ENCODE measurements at regions not wholly inside any gene's neighbourhood (a gene's known extent, or its start where the extent isn't known, plus 50 kb on each side); places are given as distances from the start of the nearest gene placed in this dataset.

DNA sequence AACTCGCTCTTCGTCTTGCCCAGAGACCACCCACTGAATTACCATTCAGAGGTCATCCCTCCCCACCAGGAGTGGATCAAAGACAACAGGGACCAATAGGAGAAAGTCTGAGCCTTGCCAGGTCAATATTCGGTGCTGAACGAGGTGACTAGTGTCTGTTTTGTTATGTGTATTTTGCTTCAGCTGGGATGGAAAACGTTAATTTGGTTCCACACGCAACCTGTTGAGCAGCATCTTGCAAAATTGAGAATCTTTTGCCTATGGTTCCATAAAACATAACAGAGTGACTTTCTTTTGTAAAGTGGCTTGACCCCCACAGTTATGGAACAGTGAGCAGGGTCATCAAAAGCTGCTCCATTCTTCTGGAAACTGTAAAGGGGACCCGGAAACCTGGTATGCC is 168.4 kb downstream of the MSX2 start:
- TF ChIP-seq, protein P1, sequence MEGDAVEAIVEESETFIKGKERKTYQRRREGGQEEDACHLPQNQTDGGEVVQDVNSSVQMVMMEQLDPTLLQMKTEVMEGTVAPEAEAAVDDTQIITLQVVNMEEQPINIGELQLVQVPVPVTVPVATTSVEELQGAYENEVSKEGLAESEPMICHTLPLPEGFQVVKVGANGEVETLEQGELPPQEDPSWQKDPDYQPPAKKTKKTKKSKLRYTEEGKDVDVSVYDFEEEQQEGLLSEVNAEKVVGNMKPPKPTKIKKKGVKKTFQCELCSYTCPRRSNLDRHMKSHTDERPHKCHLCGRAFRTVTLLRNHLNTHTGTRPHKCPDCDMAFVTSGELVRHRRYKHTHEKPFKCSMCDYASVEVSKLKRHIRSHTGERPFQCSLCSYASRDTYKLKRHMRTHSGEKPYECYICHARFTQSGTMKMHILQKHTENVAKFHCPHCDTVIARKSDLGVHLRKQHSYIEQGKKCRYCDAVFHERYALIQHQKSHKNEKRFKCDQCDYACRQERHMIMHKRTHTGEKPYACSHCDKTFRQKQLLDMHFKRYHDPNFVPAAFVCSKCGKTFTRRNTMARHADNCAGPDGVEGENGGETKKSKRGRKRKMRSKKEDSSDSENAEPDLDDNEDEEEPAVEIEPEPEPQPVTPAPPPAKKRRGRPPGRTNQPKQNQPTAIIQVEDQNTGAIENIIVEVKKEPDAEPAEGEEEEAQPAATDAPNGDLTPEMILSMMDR (IDR thresholded peaks at IDR 0.05) = no peak
- no peak for TF ChIP-seq POLR2A (IDR thresholded peaks at IDR 0.05)
